ENCODE measurements at regions not wholly inside any gene's neighbourhood (a gene's known extent, or its start where the extent isn't known, plus 50 kb on each side); places are given as distances from the start of the nearest gene placed in this dataset.
A peak's percentile ranks its signal among the peaks of the same experiment; 100 is the strongest.

DNA sequence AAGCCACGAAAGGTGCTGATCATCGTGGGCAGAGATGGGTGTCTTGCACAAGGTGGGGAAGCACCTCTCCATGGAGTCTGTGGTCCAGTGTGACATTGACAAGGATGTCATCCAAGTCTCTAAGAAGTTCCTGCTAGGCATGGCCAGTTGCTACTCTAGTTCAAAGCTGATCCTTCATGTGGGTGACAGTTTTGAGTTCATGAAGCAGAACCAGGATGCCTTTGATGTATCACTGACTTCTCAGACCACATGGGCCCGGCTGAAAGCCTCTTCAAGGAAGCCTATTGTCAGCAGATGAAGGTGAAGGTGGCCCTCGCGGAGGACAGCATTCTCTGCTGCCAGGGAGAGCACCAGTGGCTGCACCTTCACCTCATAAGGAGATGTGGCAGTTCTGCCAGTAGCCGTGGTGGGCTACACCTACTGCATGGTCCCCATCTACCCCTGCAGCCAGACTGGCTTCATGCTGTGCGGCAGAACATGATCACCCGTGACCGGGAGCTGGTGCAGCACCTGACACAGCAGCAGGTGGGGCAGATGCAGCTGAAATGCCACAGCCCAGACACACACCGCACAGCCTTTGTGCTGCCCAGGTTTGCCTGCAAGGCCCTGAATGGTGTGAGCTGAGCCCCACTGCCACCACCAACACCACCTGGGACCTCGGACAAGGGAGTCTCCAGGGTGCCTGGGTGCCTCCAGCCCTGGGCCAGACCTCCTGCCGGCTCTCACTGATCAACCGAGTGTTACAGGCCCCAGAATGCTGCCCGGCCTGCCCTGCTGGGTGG, 75.0 kb upstream of the SULF2 start (continued):
- TF ChIP-seq, protein P1, sequence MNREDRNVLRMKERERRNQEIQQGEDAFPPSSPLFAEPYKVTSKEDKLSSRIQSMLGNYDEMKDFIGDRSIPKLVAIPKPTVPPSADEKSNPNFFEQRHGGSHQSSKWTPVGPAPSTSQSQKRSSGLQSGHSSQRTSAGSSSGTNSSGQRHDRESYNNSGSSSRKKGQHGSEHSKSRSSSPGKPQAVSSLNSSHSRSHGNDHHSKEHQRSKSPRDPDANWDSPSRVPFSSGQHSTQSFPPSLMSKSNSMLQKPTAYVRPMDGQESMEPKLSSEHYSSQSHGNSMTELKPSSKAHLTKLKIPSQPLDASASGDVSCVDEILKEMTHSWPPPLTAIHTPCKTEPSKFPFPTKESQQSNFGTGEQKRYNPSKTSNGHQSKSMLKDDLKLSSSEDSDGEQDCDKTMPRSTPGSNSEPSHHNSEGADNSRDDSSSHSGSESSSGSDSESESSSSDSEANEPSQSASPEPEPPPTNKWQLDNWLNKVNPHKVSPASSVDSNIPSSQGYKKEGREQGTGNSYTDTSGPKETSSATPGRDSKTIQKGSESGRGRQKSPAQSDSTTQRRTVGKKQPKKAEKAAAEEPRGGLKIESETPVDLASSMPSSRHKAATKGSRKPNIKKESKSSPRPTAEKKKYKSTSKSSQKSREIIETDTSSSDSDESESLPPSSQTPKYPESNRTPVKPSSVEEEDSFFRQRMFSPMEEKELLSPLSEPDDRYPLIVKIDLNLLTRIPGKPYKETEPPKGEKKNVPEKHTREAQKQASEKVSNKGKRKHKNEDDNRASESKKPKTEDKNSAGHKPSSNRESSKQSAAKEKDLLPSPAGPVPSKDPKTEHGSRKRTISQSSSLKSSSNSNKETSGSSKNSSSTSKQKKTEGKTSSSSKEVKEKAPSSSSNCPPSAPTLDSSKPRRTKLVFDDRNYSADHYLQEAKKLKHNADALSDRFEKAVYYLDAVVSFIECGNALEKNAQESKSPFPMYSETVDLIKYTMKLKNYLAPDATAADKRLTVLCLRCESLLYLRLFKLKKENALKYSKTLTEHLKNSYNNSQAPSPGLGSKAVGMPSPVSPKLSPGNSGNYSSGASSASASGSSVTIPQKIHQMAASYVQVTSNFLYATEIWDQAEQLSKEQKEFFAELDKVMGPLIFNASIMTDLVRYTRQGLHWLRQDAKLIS (CRISPR knock-in tag; IDR thresholded peaks at IDR 0.05; ENCODE audit: borderline replicate concordance), result no peak
- TF ChIP-seq ELF4 (CRISPR knock-in tag; IDR thresholded peaks at IDR 0.05; ENCODE audit: low read depth), result no peak
- no peak for TF ChIP-seq FOXJ3 (CRISPR knock-in tag; IDR thresholded peaks at IDR 0.05; ENCODE audit: borderline replicate concordance)
- TF ChIP-seq MXD4 (CRISPR knock-in tag; IDR thresholded peaks at IDR 0.05; ENCODE audit: borderline replicate concordance), result no peak

DNA sequence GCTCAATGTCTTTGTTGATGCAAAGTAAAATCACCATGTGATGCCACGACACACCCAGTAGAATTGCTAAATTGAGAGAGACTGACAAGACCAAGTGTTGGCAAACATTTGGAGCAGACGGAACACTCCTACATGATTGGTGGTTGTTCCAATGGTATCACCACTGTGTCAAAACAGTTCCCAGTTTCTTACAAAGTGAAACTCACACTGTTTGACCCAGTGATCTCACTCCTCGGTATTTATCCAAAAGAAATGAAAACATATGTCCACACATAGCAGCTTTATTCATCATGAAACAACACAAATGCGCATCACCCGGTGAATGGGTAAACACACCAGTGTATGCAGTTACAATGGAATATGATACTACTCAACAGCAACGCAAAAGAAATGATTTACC, 74.0 kb upstream of the SULF2 start:
- Mint-ChIP-seq H3K4me1 (peaks cover 10% of the 10 kb centered on the region), H3K36me3 (peaks cover 13% of the 10 kb centered on the region), H3K9me3 (peaks cover 28% of the 10 kb centered on the region), H3K27ac (no peak overlapping the region), H3K27me3 (ENCODE audit: low read depth) (peaks cover 2% of the 10 kb centered on the region; the same call in 1 of the 2 replicates), H3K4me3 (no peak overlapping the region)
- no peak for TF ChIP-seq EMX1 (CRISPR knock-in tag; IDR thresholded peaks at IDR 0.05)
- TF ChIP-seq SMAD3 (CRISPR knock-in tag; IDR thresholded peaks at IDR 0.05; ENCODE audit: borderline replicate concordance), result no peak
- TF ChIP-seq, protein P1 (CRISPR knock-in tag; IDR thresholded peaks at IDR 0.05; ENCODE audit: borderline replicate concordance), result no peak
- no peak for TF ChIP-seq SMAD4 (CRISPR knock-in tag; IDR thresholded peaks at IDR 0.05)
- TF ChIP-seq IRF2 (CRISPR knock-in tag; IDR thresholded peaks at IDR 0.05; ENCODE audit: borderline replicate concordance, low read depth), result no peak
- no peak for TF ChIP-seq ZNF219 (CRISPR knock-in tag; IDR thresholded peaks at IDR 0.05; ENCODE audit: borderline replicate concordance)
- no peak for TF ChIP-seq FOXJ3 (CRISPR knock-in tag; IDR thresholded peaks at IDR 0.05; ENCODE audit: borderline replicate concordance)
- TF ChIP-seq ZNF232 (CRISPR knock-in tag; IDR thresholded peaks at IDR 0.05), result no peak
- no peak for TF ChIP-seq CREB1 (CRISPR knock-in tag; IDR thresholded peaks at IDR 0.05)
- TF ChIP-seq NR2C2 (CRISPR knock-in tag; IDR thresholded peaks at IDR 0.05), result no peak
- ChIA-PET CTCF (no interaction called here), POLR2A (no interaction called here)
- ATAC-seq, result no peak
- DNase-seq (ENCODE audit: low spot score), result no peak

DNA sequence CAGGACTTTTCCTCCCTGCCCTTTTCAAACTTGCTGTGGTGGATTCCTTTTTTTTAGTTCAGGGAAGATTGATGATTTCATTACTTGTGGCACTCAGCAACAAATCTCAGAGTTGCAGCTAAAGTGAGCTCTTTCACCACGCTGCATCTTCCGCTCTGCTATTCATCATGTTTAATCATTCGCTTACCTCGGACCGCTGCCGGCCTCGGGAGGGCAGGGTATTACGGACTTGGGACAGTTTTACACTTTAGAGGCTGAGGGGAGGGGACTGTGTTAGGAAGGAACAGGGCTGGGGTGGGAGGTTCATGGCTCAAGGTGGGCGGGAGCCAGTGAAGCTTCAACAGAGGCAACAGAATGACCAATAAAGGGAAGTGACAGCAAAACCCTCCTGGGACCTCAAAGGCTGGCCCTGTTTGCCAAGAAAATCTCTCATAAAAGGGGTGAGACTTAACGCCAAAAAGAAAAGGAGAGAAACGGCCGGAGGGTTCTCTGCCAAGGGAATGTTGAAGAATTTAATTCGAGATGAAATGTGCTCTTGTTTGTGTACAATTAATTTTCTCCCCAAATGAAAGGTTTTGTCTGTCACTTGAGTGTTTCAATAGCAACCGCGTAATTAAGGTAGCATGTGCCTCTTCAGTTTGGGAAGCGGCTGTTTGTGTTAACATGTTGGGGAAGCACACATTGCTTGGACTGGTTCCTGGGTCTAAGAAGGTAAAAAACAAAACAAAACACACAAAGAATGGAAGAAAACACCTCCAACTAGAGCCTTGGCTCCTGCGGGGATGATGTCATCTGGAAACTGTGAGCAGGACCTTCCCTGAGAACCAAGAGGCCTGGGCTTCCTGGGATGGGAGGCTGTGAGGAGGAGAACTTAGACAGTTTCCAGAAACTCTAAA, 72.5 kb upstream of the SULF2 start:
- Mint-ChIP-seq H3K4me3 (no peak overlapping the region), H3K4me1 (peaks cover 10% of the 10 kb centered on the region), H3K9me3 (peaks cover 24% of the 10 kb centered on the region), H3K27me3 (ENCODE audit: low read depth) (peaks cover 2% of the 10 kb centered on the region; the same call in 1 of the 2 replicates), H3K27ac (peak overlapping the region; percentile 56), H3K36me3 (peaks cover 13% of the 10 kb centered on the region)
- ChIA-PET POLR2A (no interaction called here), CTCF (interaction anchor here (1.0 to 1.3 kb wide), 2 partner anchors 74 to 438 kb away, joined by 3 to 5 read pairs; no protein-coding TSS in a partner anchor)
- DNase-seq (ENCODE audit: low spot score), result no peak
- peak; percentile 41; the same call in 1 of the 2 replicates for ATAC-seq
- TF ChIP-seq CREM (CRISPR knock-in tag; IDR thresholded peaks at IDR 0.05) (no peak), SMAD4 (CRISPR knock-in tag; IDR thresholded peaks at IDR 0.05) (no peak)
- TF ChIP-seq, protein P2, sequence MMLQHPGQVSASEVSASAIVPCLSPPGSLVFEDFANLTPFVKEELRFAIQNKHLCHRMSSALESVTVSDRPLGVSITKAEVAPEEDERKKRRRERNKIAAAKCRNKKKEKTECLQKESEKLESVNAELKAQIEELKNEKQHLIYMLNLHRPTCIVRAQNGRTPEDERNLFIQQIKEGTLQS (CRISPR knock-in tag; conservative IDR thresholded peaks at IDR 0.05), result no peak
- TF ChIP-seq, protein P3, sequence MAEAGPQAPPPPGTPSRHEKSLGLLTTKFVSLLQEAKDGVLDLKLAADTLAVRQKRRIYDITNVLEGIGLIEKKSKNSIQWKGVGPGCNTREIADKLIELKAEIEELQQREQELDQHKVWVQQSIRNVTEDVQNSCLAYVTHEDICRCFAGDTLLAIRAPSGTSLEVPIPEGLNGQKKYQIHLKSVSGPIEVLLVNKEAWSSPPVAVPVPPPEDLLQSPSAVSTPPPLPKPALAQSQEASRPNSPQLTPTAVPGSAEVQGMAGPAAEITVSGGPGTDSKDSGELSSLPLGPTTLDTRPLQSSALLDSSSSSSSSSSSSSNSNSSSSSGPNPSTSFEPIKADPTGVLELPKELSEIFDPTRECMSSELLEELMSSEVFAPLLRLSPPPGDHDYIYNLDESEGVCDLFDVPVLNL (CRISPR knock-in tag; IDR thresholded peaks at IDR 0.05; ENCODE audit: borderline replicate concordance, low read depth), result no peak
- TF ChIP-seq, protein P4, sequence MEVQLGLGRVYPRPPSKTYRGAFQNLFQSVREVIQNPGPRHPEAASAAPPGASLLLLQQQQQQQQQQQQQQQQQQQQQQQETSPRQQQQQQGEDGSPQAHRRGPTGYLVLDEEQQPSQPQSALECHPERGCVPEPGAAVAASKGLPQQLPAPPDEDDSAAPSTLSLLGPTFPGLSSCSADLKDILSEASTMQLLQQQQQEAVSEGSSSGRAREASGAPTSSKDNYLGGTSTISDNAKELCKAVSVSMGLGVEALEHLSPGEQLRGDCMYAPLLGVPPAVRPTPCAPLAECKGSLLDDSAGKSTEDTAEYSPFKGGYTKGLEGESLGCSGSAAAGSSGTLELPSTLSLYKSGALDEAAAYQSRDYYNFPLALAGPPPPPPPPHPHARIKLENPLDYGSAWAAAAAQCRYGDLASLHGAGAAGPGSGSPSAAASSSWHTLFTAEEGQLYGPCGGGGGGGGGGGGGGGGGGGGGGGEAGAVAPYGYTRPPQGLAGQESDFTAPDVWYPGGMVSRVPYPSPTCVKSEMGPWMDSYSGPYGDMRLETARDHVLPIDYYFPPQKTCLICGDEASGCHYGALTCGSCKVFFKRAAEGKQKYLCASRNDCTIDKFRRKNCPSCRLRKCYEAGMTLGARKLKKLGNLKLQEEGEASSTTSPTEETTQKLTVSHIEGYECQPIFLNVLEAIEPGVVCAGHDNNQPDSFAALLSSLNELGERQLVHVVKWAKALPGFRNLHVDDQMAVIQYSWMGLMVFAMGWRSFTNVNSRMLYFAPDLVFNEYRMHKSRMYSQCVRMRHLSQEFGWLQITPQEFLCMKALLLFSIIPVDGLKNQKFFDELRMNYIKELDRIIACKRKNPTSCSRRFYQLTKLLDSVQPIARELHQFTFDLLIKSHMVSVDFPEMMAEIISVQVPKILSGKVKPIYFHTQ (CRISPR knock-in tag; IDR thresholded peaks at IDR 0.05), result no peak
